Epithelial cell of proximal tubule (primary cell): ENCODE measurements at regions not wholly inside any gene's neighbourhood (a gene's known extent, or its start where the extent isn't known, plus 50 kb on each side); places are given as distances from the start of the nearest gene placed in this dataset.

Source experiments
- DNase-seq: peaks from one replicate; pipeline ENCODE4 v3.0.0-alpha.2; 2011; ENCODE audit warnings: low read depth
- H3K4me3 ChIP-seq: 2 replicates; pipeline ENCODE4 v1.5.1; 2011; ENCODE audit warnings: low read depth, mild to moderate bottlenecking, low read length
- TF ChIP-seq, protein P1 (sequence below): conservative IDR thresholded peaks from 2 replicates; pipeline ENCODE4 v1.5.1; 2012; ENCODE audit warnings: low read depth, mild to moderate bottlenecking, low read length

- no peak overlapping the region for H3K4me3 ChIP-seq
- TF ChIP-seq, protein P1, sequence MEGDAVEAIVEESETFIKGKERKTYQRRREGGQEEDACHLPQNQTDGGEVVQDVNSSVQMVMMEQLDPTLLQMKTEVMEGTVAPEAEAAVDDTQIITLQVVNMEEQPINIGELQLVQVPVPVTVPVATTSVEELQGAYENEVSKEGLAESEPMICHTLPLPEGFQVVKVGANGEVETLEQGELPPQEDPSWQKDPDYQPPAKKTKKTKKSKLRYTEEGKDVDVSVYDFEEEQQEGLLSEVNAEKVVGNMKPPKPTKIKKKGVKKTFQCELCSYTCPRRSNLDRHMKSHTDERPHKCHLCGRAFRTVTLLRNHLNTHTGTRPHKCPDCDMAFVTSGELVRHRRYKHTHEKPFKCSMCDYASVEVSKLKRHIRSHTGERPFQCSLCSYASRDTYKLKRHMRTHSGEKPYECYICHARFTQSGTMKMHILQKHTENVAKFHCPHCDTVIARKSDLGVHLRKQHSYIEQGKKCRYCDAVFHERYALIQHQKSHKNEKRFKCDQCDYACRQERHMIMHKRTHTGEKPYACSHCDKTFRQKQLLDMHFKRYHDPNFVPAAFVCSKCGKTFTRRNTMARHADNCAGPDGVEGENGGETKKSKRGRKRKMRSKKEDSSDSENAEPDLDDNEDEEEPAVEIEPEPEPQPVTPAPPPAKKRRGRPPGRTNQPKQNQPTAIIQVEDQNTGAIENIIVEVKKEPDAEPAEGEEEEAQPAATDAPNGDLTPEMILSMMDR, result no peak
- DNase-seq, result no peak
Observed at GRCh38 chr11:26846227-26846626, 124.4 kb upstream of the SLC5A12 start.

DNA sequence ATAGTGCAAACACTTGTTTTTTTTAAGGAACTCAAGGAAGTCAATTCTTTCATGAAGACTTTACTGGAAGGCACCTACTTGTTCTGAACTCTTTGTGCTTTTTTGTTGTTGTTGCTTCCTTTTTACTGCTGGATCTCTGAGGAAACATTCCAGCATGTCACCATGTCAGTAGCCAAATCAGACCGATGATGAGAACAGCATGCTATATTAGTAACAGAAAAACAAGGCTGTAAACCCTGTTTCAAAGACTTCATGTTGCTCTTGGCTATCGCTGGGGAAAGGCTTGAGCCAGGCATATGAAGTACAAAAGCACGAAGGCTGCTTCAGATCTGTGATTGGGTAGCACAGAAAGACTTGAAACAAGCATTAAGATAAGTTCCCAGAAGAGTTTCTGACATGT, 125.6 kb upstream of the SLC5A12 start:
- H3K4me3 ChIP-seq, result no peak overlapping the region
- DNase-seq, result no peak
- TF ChIP-seq, protein P1, result no peak

- TF ChIP-seq, protein P1, result no peak
- H3K4me3 ChIP-seq, result no peak overlapping the region
- DNase-seq, result no peak
Observed at GRCh38 chr11:26847977-26848376, 126.1 kb upstream of the SLC5A12 start.

- no peak overlapping the region for H3K4me3 ChIP-seq
- TF ChIP-seq, protein P1, result no peak
- DNase-seq, result no peak
Observed at GRCh38 chr11:26849036-26849435, 127.2 kb upstream of the SLC5A12 start.

GRCh38 chr11:26851291-26851690, 129.4 kb upstream of the SLC5A12 start:
- TF ChIP-seq, protein P1, result no peak
- no peak for DNase-seq

GRCh38 chr11:26851696-26852095, 129.8 kb upstream of the SLC5A12 start:
- no peak for DNase-seq
- H3K4me3 ChIP-seq, result no peak overlapping the region
- TF ChIP-seq, protein P1, result no peak

More at GRCh38 chr11:26851291-26851690, 129.4 kb upstream of the SLC5A12 start:
- H3K4me3 ChIP-seq, result no peak overlapping the region

DNA sequence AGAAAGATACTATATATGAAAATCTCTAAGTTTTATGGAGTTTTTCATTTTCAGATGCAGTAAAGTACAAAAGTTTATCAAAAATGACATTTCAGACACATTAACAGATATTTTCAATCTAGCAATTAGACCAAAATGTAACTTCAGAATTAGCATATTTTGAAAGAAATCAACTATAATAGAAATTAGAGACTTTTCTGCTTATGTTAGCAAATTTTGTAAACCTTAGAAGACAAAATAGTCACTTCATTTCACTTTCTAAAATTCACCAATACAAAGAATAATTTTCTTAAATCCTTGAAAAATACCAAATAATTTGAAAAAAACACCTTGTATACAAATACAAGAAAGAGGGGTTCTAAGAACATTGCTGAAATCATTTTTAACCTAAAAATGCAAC, 135.8 kb upstream of the FIBIN start:
- DNase-seq, result no peak
- H3K4me3 ChIP-seq, result no peak overlapping the region
- TF ChIP-seq, protein P1, result no peak
